ENCODE measurements at regions not wholly inside any gene's neighbourhood (a gene's known extent, or its start where the extent isn't known, plus 50 kb on each side); places are given as distances from the start of the nearest gene placed in this dataset.

DNA sequence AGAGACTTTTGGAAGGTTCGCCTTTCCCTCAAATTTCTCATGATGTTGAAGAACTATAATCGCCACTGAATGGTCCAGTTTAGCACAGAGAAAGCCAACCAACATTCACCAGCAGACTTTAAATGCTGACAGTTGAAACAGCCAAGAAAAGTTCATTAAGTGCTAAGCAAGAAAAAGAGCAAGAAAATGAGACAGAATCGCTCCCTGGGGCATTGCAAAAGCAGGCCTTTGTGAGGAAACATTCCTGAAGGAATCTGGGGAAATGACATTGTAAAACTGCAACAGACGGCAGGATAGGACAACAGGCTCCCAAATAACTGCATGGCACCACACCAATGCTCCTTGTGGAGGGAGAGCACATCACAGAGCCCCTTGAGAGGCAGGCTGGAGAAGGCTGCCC lies 269.3 kb upstream of the ID2 start:
- no peaks in the 10 kb centered on the region for H3K79me2 ChIP-seq (ENCODE audit: control insufficient read depth, insufficient read depth, low read length)
- H3K9me1 ChIP-seq (ENCODE audit: control insufficient read depth, insufficient read depth, low read length) = no peaks in the 10 kb centered on the region
- H3K27ac ChIP-seq (ENCODE audit: extremely low read depth, low read depth, low read length) = no peak overlapping the region
- no TSS peak for BruUV-seq (replicated peaks)
- no peaks in the 10 kb centered on the region for H3K4me1 ChIP-seq (replicated peaks in 1 of 2; ENCODE audit: control insufficient read depth in 2 of 2, insufficient read depth in 2 of 2, low read length in 2 of 2)
- ChIA-PET CTCF (ENCODE audit: low intra/inter-chr PET ratio) (no interaction called here), POLR2A (no interaction called here)
- ATAC-seq (no peak), DNase-seq (ENCODE audit: extremely low read depth in 1 of 4, low spot score in 3 of 4) (no peak), FAIRE-seq (no peak)
- H3K36me3 ChIP-seq (ENCODE audit: control insufficient read depth, insufficient read depth, low read length) = no peaks in the 10 kb centered on the region
- in situ Hi-C loops (cut with MboI) = no loop called here
- intact Hi-C loops (cut with micrococcal nuclease) = no loop called here
- H2AFZ ChIP-seq (ENCODE audit: low read depth, low read length) = no peak overlapping the region
- no peak overlapping the region for H3K9ac ChIP-seq (ENCODE audit: insufficient read depth in 1 of 2, low read depth in 2 of 2, low read length in 2 of 2)
- peaks cover 19 to 48% of the 10 kb centered on the region in 2 experiments; a peak in 4 of 5 replicates for H3K27me3 ChIP-seq (ENCODE audit: control insufficient read depth in 2 of 2, insufficient read depth in 2 of 2, low read length in 2 of 2)
- no peak overlapping the region for H3K4me2 ChIP-seq (ENCODE audit: insufficient read depth, low read length)
- TF ChIP-seq HES1 (IDR thresholded peaks at IDR 0.05; ENCODE audit: low read depth) (no peak), MXI1 (IDR thresholded peaks at IDR 0.05; ENCODE audit: low read depth, low read length) (no peak), ZNF274 (IDR thresholded peaks at IDR 0.05; ENCODE audit: borderline replicate concordance, low read depth, low read length) (no peak), CTBP1 (IDR thresholded peaks at IDR 0.05; ENCODE audit: borderline replicate concordance) (no peak), ZNF165 (CRISPR knock-in tag; IDR thresholded peaks at IDR 0.05; ENCODE audit: borderline replicate concordance) (no peak), TAF9B (IDR thresholded peaks at IDR 0.05; ENCODE audit: partially characterized antibody) (no peak), ZNF780A (CRISPR knock-in tag; IDR thresholded peaks at IDR 0.05) (no peak), HEY1 (CRISPR knock-in tag; IDR thresholded peaks at IDR 0.05; ENCODE audit: borderline replicate concordance) (no peak), MCM5 (IDR thresholded peaks at IDR 0.05; ENCODE audit: low read depth) (no peak), EHMT2 (IDR thresholded peaks at IDR 0.05) (no peak), SREBF1 (IDR thresholded peaks at IDR 0.05; ENCODE audit: borderline replicate concordance, low read depth, low read length) (no peak)
- TF ChIP-seq, protein P1, sequence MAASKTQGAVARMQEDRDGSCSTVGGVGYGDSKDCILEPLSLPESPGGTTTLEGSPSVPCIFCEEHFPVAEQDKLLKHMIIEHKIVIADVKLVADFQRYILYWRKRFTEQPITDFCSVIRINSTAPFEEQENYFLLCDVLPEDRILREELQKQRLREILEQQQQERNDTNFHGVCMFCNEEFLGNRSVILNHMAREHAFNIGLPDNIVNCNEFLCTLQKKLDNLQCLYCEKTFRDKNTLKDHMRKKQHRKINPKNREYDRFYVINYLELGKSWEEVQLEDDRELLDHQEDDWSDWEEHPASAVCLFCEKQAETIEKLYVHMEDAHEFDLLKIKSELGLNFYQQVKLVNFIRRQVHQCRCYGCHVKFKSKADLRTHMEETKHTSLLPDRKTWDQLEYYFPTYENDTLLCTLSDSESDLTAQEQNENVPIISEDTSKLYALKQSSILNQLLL (CRISPR knock-in tag; IDR thresholded peaks at IDR 0.05; ENCODE audit: borderline replicate concordance) = no peak
- TF ChIP-seq, protein P2, sequence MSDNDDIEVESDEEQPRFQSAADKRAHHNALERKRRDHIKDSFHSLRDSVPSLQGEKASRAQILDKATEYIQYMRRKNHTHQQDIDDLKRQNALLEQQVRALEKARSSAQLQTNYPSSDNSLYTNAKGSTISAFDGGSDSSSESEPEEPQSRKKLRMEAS (CRISPR knock-in tag; IDR thresholded peaks at IDR 0.05) = no peak
- WGBS (ENCODE audit: insufficient coverage, low coverage, missing lambda C conversion rate) = 0% methylated on average over 4 of the region's 4 CpGs
- no peak overlapping the region for H3K4me3 ChIP-seq
- no peaks in the 10 kb centered on the region for H3K9me3 ChIP-seq (replicated peaks; ENCODE audit: control insufficient read depth, insufficient read depth, low read depth, low read length)
- H4K20me1 ChIP-seq (replicated peaks; ENCODE audit: control insufficient read depth, insufficient read depth, low read length) = no peaks in the 10 kb centered on the region

All from K562 (cell line).